ENCODE measurements at regions not wholly inside any gene's neighbourhood (a gene's known extent, or its start where the extent isn't known, plus 50 kb on each side); places are given as distances from the start of the nearest gene placed in this dataset.

GRCh38 chr5:61622156-61622555 lies 290.1 kb downstream of the ZSWIM6 start:
- TF ChIP-seq, protein P1, sequence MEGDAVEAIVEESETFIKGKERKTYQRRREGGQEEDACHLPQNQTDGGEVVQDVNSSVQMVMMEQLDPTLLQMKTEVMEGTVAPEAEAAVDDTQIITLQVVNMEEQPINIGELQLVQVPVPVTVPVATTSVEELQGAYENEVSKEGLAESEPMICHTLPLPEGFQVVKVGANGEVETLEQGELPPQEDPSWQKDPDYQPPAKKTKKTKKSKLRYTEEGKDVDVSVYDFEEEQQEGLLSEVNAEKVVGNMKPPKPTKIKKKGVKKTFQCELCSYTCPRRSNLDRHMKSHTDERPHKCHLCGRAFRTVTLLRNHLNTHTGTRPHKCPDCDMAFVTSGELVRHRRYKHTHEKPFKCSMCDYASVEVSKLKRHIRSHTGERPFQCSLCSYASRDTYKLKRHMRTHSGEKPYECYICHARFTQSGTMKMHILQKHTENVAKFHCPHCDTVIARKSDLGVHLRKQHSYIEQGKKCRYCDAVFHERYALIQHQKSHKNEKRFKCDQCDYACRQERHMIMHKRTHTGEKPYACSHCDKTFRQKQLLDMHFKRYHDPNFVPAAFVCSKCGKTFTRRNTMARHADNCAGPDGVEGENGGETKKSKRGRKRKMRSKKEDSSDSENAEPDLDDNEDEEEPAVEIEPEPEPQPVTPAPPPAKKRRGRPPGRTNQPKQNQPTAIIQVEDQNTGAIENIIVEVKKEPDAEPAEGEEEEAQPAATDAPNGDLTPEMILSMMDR (IDR thresholded peaks at IDR 0.05) = no peak
- TF ChIP-seq POLR2AphosphoS5 (IDR thresholded peaks at IDR 0.05) = no peak
